Lower leg skin (tissue), 4 donors: ENCODE measurements at regions not wholly inside any gene's neighbourhood (a gene's known extent, or its start where the extent isn't known, plus 50 kb on each side); places are given as distances from the start of the nearest gene placed in this dataset.

Experiments used
- DNase-seq, 2 donors: peaks; one replicate each; pipeline ENCODE4 v3.0.0-alpha.2; 2019; ENCODE audit warnings: low spot score in 2 of 2
- H3K4me3 ChIP-seq: fragments of 200-600 bp; sonication (generic); 2 replicates; pipeline ENCODE4 v1.5.1; 2017; ENCODE audit warnings: mild to moderate bottlenecking, low read depth; ENCODE audit not compliant: poor library complexity, severe bottlenecking
- CTCF ChIP-seq, 3 donors: fragments of 450-650 bp; IDR thresholded peaks; one replicate each; pipeline ENCODE4 v1.5.1; 2016; ENCODE audit warnings: antibody characterized with exemption in 3 of 3, mild to moderate bottlenecking in 3 of 3, moderate library complexity in 2 of 3
- POLR2A ChIP-seq, 2 donors: fragments of 450-650 bp; IDR thresholded peaks; one replicate each; pipeline ENCODE4 v1.6.1; 2016 to 2017; ENCODE audit warnings: antibody characterized with exemption in 2 of 2, mild to moderate bottlenecking in 1 of 2, moderate library complexity in 1 of 2
- whole genome bisulfite sequencing, 2 donors: methylation state at CpG; one replicate each; pipeline ENCODE4 v1.1.5; 2018; 5-methylcytosine and 5-hydroxymethylcytosine counted together
- intact Hi-C: fragments of 100-400 bp; cut with DNase I; formaldehyde crosslinking; loops from one replicate; pipeline ENCODE4 v1.15.0; 2023; ENCODE audit warnings: low total_unique reads

DNA sequence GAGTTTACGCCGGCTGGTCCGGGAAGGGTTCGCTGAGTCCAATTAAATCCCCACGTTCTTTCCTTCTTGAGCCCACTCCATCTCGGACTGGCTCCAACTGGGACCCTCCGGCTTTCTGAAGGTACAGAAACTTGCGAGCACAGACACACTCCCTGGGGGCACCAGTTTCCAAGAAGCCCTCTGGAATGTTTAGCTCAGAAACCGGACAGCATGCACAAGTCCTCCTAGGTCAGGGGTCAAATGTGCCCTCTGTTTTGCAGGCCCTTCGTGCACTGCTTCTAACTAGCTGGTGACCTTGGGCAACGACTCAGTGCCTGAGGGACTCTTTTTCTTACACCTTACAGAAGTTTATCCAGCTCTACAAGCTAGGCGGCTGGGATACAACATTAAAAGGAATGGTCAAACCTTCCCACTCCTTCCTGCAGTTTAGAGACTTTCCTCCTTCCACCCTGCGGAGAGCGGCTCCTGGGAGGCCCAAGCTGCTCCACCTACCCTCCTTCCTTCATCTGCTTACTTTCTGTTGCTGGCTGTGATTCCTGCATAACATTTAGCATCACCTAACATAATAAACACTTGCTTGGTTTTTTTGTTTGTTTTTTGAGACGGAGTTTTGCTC, 275.5 kb downstream of the BCOR start:
- 72 to 93% methylated on average over 6 to 15 of the region's 15 CpGs for WGBS, 2 donors
- intact Hi-C loops: no loop called here
- no peak overlapping the region for H3K4me3 ChIP-seq
- TF ChIP-seq CTCF (IDR thresholded peaks at IDR 0.05) (no peak), POLR2A (IDR thresholded peaks at IDR 0.05) (no peak)
- DNase-seq: no peak

GRCh38 chrX:39823424-39823823, 274.3 kb downstream of the BCOR start:
- H3K4me3 ChIP-seq: no peak overlapping the region
- 82 to 90% methylated on average over 1 of the region's 1 CpG for WGBS, 2 donors
- no peak for DNase-seq
- TF ChIP-seq POLR2A (IDR thresholded peaks at IDR 0.05) (no peak), CTCF (IDR thresholded peaks at IDR 0.05) (no peak)
- intact Hi-C loops: no loop called here

DNA sequence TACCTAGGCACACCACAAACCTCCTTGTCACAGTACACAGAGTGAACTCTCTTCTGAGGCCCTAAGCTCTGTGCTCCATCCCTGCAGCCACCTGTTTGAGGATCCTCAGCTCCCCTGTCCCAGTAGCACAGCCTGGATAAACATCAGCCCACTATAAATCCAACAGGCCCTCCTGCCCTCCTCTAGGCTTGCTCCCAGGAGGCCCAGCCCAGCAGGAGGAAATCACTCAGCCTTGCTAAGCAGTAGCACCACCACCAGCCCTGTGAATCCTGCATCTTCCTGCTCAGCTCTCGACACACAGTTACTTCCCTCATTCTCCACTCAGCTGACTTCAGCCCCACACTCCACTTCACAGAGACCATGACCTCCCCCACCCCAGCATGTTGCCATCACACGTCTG, 273.9 kb downstream of the BCOR start:
- 74 to 82% methylated on average over 2 of the region's 2 CpGs for WGBS, 2 donors
- DNase-seq: no peak
- TF ChIP-seq POLR2A (IDR thresholded peaks at IDR 0.05) (no peak), CTCF (IDR thresholded peaks at IDR 0.05) (no peak)
- intact Hi-C loops: no loop called here
- H3K4me3 ChIP-seq: no peak overlapping the region

DNA sequence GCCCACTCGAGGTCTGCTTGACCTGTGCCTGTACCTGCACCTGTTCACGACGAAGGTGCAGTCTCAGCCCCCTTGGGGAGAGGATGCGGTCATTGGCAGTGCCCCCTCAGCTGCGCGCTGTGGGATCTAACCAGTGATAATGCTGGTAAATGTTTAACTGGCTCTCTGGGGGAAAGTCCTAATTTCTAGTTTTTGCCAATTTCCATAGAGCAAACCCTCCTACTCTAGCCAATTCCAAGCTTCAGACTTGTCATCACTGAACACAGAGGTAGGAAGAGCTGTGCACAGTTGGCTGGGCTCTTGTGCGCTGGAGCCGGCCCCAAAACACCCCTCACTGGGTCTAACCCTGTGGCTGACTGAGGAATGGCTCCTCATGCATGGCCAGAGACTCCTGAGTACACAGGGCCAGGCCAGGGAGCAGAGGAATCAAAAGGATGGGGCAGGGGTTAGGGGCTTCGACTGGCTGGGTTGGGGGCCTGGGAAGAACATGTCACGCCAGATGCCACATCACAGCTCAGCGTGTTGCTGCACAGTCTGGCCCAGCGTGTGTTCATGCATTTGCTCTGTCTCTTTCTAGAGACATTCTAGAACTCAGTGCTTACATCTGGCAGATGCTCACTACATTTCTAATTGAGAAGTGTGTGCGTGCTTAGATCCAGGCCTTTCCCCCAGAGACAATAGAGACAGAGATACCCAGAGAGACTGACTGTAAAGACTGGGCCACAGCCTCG, 270.8 kb downstream of the BCOR start:
- 77 to 88% methylated on average over 9 to 14 of the region's 14 CpGs for WGBS, 2 donors
- TF ChIP-seq POLR2A (IDR thresholded peaks at IDR 0.05) (no peak), CTCF (IDR thresholded peaks at IDR 0.05) (no peak)
- DNase-seq: no peak
- H3K4me3 ChIP-seq: no peak overlapping the region
- intact Hi-C loops: no loop called here

GRCh38 chrX:39827951-39828350, 269.8 kb downstream of the BCOR start:
- DNase-seq: no peak
- intact Hi-C loops: no loop called here
- no peak overlapping the region for H3K4me3 ChIP-seq
- TF ChIP-seq POLR2A (IDR thresholded peaks at IDR 0.05): no peak
- TF ChIP-seq CTCF (IDR thresholded peaks at IDR 0.05): no peak
- 75 to 83% methylated on average over 1 to 14 of the region's 14 CpGs for WGBS, 2 donors

- TF ChIP-seq CTCF (IDR thresholded peaks at IDR 0.05) (no peak), POLR2A (IDR thresholded peaks at IDR 0.05) (no peak)
- no peak for DNase-seq
- no peak overlapping the region for H3K4me3 ChIP-seq
- intact Hi-C loops: no loop called here
Measured at GRCh38 chrX:39828971-39829370, 268.8 kb downstream of the BCOR start.
